Testis (tissue), 2 donors: ENCODE measurements at regions not wholly inside any gene's neighbourhood (a gene's known extent, or its start where the extent isn't known, plus 50 kb on each side); places are given as distances from the start of the nearest gene placed in this dataset.

Experiments used
- POLR2A ChIP-seq: fragments of 450-650 bp; IDR thresholded peaks from one replicate; pipeline ENCODE4 v1.6.1; 2017; ENCODE audit warnings: antibody characterized with exemption, mild to moderate bottlenecking, moderate library complexity
- TF ChIP-seq, protein P1 (sequence below), 3 experiments: fragments of 450-650 bp in 2 of 3; fragments of 200-600 bp in 1 of 3; sonication (generic) in 1 of 3; IDR thresholded peaks; one replicate each; pipeline ENCODE4 v1.5.1; 2016 to 2019; ENCODE audit warnings: antibody characterized with exemption in 3 of 3, mild to moderate bottlenecking in 2 of 3, moderate library complexity in 1 of 3

- TF ChIP-seq, protein P1, sequence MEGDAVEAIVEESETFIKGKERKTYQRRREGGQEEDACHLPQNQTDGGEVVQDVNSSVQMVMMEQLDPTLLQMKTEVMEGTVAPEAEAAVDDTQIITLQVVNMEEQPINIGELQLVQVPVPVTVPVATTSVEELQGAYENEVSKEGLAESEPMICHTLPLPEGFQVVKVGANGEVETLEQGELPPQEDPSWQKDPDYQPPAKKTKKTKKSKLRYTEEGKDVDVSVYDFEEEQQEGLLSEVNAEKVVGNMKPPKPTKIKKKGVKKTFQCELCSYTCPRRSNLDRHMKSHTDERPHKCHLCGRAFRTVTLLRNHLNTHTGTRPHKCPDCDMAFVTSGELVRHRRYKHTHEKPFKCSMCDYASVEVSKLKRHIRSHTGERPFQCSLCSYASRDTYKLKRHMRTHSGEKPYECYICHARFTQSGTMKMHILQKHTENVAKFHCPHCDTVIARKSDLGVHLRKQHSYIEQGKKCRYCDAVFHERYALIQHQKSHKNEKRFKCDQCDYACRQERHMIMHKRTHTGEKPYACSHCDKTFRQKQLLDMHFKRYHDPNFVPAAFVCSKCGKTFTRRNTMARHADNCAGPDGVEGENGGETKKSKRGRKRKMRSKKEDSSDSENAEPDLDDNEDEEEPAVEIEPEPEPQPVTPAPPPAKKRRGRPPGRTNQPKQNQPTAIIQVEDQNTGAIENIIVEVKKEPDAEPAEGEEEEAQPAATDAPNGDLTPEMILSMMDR (IDR thresholded peaks at IDR 0.05), result no peak
- TF ChIP-seq POLR2A, result no peak
Measured at GRCh38 chr13:81377921-81378320, 1037.0 kb upstream of the SPRY2 start.
